Stimulated activated CD4-positive, alpha-beta T cell treated with anti-CD3 and anti-CD28 coated beads, TNF-alpha, amount 100 ng/mL, for 24 hours (primary cell): ENCODE measurements at regions not wholly inside any gene's neighbourhood (a gene's known extent, or its start where the extent isn't known, plus 50 kb on each side); places are given as distances from the start of the nearest gene placed in this dataset.
"Not testable (repeated sequence)": the region's sequence is repeated elsewhere in the genome, so short reads cannot be mapped to it uniquely, and the experiment has no call there.

ENCODE experiments used
- DNase-seq, 3 experiments: peaks; one replicate each; pipeline ENCODE4 v3.0.0-alpha.2; 2020; ENCODE audit warnings: low read depth in 3 of 3

DNA sequence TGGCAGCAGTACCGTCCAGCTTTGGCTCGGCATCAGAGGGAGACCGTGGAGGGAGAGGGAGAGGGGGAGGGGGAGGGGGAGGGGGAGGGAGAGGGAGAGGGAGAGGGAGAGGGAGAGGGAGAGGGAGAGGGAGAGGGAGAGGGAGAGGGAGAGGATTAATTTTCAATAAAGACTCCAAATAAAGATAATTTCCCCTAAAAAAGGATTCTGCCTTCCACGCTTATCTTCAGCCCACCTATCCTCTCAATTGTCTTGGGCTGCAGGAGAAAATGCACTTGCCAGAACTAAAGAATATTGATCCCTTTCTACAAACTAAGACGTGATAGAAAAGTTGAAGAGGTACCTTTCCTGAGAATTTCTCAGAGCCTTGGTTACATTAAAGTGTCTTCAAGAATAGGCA, 206.9 kb upstream of the CBLB start:
- not testable (repeated sequence) for DNase-seq

DNA sequence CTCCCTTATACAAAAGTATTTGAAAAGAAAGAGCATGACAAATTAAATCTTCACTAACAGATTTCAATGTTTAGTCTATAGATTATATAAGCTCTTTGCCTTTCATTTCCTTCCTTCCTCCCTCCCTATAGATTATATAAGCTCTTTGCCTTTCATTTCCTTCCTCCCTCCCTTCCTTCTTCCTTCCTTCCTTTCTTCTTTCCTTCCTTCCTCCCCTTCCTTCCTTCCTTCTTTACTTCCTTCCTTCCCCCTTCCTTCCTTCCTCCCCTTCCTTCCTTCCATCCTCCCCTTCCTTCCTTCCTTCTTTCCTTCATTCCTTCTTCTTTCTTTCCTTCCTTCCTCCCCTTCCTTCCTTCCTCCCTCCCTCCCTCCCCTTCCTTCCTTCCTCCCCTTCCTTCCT, 209.8 kb upstream of the CBLB start:
- no peak for DNase-seq

DNA sequence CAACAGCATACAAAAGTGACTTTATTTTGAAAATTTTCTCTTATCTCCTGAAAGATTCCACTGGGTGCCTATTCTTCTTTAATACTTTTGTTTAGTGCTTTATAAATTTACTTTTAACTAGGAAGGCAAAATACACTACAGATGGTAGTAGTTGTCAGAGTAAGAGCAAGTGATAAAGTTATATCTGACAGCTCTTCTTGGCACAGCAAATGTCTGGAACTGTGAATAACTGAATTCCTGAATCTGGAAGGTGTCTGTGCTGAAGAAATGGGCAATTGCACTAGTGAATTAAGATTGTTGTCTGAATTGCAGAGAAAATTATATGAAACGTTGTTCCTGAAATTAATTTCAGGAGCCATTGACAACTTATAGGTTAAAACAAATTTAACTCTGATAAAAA, 213.8 kb upstream of the CBLB start:
- no peak for DNase-seq

DNA sequence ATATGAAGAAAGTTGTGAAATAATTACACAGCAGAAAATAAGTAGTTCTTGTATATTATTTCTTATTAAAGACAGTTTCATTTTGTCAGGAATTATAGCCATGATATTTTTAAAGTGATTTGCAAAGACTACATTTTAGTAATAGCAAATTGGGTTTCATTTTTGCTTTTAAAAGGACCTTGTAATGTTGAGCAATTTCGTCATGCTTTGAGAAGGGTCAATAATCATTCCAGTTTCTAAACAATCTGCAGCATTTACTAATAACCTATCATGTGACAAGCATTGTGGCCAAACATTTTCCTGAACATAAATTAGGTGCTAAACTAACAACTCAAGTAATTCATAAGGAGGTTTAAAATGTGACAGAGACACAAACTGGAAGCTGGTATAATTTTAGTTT, 214.4 kb upstream of the CBLB start:
- no peak for DNase-seq

DNA sequence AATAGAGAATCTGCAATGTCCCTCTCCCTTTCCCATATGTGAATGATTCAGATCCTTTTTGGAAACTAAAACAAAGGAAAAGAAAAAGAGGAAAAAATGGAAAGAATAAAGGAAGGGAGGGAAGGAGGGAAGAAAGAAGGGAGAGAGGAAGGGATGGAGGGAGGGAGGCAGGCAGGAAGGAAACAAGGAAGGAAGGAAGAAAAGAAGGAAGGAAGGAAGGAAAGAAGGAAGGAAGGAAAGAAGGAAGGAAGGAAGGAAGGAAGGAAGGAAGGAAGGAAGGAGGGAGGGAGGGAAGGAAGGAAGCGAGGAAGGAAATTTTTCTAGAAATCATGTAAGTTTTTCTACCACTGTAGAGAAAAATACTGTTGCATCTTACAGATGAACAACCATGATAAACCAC, 215.0 kb upstream of the CBLB start:
- DNase-seq: no peak

DNA sequence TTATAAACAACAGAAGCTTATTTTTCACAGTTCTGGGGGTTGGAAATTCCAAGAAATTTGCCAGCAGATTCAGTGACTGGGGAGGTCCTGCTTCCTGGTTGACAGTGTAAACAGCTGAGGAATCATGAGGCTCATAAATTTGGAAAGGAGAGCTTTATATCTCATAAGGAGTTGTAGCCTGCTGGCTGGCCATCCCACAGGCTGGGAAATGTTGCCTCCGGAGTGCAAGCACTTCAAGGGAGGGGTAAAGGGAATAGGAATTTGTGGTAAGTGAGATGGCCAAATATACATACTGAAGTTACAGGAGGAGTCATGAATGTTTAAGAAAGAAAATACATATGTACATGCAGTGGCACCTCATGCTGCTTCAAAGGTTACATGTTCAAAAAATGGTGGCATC, 217.2 kb upstream of the CBLB start:
- DNase-seq: no peak

DNA sequence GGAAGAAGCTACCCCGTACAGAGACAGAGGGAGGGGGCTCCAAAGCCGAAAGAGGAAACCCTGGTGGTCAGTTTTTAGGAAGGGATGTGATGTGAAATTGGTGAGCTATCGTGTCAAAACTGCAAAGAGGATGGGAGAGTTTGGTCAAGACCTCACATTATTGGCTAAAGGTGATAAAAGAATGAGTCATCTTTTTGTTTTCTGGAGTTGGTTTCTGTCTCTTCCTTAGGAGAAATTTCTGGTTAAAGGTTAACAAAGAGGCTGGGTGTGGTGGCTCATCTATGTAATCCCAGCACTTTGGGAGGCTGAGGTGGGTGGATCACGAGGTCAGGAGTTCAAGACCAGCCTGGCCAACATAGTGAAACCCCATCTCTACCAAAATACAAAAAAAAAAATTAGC, 217.8 kb upstream of the CBLB start:
- DNase-seq: no peak

DNA sequence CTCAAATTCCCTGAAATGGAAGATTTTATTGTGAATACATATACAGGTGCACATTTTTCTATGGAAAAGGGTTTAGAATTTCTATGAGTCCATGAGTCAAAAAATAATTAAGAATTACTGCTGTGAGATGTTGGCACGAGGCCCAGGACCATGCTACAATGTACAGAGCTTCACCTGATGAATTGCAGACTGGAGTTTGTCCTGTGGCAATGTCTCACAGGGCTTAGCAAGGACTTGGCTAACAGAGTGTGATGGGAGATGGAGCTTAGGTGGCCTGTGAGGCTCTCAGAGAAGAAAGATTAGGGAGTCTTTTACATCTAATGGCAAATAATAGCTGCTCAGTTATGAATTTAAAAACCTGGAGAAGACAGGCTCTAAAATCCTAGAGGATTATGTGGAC, 219.5 kb upstream of the CBLB start:
- no peak for DNase-seq

DNA sequence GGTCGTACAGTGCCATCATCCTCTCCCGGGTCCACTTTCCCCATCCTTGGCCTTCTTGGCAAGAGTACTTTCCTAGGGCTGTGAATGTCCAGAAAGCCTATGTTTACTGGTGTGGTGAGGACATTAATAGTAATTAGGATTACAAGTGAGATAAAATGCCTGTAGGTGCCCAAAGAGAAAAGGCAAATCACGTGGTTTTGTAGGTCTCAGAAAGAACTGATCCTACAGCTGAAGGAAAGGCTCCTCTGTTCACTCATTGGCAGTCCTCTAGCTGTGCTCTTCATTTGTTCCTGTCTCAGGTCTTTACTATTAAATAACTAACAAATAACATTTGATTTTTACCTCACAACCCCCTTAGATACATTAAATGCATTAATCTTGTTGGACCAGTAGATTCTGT, 220.1 kb upstream of the CBLB start:
- DNase-seq: no peak

DNA sequence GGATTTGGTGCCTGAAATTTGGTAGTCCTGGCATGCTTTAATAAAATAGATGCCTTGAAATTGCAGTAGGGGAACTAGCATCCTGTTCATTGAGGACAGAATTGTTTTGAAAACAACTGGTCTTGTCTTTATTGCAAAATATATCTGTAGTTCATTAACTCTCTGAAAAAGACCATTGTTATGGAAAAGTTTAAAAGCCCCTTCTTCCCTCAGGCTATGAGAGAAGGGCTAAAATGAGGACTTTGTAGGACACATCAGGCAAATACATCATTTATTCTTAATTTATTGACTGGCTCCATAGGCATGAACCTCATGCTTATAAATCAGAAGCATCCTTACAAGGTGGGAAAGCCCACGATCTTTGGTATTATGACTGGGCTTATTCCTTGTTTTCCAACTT, 221.0 kb upstream of the CBLB start:
- no peak for DNase-seq

DNA sequence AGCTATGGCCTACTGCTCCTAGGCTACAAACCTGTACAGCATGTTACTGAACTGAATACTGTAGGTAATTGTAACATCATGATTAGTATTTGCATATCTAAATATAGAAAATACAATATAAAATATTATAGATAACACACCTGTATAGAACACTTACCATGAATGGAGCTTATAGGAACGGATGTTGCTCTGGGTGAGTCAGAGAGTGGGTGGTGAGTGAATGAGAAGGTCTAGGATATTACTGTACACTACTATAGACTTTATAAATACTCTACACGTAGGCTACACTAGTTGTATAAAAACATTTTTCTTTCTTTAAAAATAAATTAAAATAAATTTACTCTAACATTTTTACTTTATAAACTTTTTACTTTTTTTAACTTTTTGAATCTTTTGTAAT, 224.0 kb upstream of the CBLB start:
- DNase-seq: no peak

DNA sequence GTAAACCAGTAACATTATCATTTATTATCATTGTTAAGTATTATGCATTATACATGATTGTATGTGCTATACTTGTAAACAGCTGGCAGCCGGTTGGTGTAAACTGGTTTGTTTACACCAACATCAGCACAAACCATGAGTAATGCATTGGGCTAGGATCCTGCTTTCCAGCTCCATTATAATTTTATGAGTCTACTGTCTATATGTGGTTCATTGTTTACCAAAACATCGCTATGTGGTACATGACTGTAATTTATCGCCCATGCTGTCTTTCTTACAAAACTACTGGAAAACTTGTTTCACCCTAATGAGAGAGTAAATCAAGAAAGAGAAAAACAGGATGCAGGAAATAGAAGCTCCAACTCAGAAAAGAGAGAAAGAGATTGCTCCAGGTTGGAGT, 224.8 kb upstream of the CBLB start:
- DNase-seq: no peak

DNA sequence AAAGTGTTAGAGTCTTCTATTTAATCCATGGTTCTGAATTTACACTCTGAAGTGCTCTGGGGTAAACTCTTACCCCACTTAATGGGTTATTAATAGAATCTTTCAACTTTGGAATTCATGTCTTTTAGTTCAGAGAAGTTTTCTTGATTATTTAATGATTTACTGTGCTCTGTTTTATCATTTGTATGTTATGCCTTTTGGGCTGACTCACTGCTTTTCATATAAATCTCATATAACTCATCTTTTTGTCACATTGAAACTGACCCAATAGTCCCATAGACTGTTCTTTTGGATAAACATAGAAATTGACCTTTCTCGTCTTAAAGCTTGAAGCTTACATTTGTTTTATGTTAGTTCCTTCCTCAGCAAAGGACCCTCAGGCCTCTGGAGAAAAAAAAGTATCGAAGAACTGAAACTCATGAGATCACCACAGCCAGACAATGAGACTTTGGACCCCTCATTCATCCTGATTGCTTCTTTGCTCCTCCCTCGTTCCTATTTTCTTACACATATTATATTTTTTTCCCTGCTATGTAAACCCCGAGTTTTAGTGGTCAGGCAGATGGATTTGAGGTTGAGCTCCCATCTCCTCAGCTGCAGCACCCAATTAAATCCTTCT, 229.1 kb upstream of the CBLB start:
- no peak for DNase-seq

DNA sequence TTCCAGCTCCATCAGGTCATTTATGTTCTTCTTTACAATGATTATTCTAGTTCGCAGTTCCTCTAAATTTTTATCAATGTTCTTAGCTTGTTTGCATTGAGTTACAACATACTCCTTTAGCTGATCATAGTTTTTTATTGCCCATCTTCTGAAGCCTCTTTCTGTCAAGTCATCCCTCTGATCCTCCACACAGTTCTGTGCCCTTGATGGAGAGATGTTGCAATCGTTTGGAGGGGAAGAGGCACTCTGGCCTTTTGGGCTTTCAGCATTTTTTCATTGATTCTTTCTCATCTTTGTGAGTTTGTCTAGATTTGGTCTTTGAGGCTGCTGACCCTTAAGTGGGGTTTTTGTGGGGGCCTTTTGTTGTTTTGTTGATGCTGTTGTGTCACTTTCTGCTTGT, 234.6 kb upstream of the CBLB start:
- DNase-seq: no peak

DNA sequence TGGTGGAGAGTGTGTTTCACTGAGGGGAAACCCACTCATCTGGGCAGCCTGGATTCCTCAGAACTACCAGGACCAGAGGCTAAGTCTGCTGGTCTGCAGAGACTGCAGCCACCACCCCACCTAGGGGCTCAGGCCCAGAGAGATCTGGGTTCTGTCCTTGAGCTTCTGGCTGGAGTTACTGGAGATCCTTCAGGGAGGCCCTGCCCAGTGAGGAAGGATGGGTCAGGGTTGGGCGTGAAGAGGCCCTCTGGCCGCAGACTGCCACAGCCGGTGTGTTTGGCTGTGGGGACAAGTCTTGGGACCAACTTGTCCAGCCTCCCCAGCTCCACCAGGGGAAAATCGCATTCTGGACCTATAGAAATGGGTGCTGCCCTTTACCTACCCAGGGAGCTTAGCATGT, 235.3 kb upstream of the CBLB start:
- no peak for DNase-seq

DNA sequence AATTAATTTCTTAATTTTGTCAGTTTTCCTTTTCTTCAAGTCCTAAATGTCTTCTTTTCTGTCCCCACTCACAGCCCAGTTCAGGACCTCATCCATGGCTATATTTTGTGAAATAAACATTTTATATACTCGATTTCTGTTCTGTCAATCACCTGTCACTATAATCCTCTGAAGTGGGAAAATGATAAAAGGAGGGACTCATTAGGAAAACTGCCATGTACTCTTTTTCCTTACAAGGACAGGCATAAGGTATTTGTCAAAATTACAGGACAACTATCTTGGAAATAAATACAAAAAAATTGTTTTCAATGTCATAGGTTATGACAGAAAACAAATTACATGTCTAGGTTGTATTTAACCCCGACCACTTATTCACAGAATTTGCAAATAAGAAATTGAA, 240.1 kb upstream of the CBLB start:
- no peak for DNase-seq

DNA sequence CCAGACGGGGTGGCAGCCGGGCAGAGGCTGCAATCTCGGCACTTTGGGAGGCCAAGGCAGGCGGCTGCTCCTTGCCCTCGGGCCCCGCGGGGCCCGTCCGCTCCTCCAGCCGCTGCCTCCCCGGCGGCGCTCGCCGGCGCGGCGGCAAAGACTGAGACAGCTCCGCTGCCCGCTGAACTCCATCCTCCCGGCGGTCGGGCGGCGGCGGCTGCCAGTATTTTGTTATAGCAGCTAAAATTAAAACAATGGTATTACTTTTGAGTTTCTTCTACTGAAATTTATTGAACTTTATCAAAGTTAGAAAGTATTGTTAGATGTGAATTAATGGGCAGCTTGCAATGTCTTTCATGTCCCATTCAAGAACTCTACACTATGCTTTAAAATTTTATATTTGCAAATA, 243.7 kb upstream of the CBLB start:
- not testable (repeated sequence) for DNase-seq

DNA sequence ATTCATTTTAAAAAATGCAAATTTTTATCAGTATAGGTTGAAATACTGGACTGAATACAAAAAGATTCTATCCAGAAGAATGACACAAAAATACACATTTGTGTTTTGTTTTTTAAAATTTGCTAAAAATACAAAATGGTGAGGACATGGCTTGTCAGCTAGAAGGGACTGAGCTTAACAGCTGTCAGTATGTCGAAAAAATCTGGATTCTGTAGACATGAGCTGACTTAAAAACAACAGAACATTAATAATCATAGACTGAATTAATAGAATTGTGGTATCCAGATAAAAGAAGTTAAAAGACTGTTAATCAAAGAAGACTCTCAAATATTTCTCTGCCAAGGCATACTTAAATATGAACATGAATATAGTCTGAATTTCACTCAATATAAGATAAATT, 244.9 kb upstream of the CBLB start:
- no peak for DNase-seq

DNA sequence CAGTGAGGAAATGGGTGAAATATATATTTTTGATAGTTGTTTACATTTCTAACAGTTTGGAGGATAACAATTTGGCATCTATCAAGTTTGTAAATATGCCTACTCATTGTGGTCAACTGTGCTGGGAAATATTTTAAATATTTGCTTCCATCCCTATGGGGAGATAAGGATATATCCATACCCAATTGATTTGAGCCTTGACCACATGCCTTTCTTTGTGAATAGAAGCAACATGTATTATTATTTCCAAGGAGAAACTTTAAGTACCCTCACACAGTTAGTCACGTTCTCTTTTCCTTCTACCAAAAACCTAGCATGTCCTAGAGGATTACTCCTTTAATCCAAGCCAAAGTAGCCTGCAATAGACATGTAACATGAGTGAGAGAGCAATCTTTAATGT, 245.4 kb upstream of the CBLB start:
- no peak for DNase-seq

DNA sequence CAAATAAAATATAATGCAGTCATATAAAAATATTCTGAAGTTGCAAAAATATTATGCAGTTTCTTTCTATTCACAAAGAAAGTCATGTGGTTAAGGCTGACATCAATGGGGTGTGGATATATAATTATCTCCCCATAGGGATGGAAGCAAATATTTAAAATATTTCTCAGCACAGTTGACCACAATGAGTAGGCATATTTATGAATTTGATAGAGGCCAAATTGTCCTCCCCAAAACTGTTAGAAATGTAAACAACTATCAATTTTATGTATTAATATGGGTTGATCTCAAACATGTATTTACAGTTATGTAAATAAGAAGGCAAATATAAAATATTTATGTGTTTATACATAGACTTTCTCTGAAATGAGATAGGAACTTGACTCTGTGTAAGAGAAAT, 246.0 kb upstream of the CBLB start:
- DNase-seq: no peak

DNA sequence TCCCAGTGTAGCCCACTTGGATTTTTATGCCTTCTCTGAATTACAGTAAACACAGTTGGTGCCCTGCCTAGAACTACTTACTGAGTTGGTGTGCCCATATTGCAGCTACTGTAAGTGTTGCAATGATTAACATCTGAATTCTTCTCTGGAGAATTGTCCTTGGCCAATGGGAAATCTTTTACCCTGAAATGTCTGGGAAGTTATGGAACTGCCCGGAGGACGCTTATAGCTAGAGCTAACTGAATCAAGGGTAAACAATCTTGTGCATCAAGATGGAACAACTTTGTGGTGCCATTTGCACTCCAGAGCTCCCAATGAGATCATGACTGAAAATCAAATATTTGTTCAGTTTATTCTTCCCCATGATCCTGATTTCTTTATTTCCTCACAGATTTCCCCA, 246.7 kb upstream of the CBLB start:
- DNase-seq: no peak

DNA sequence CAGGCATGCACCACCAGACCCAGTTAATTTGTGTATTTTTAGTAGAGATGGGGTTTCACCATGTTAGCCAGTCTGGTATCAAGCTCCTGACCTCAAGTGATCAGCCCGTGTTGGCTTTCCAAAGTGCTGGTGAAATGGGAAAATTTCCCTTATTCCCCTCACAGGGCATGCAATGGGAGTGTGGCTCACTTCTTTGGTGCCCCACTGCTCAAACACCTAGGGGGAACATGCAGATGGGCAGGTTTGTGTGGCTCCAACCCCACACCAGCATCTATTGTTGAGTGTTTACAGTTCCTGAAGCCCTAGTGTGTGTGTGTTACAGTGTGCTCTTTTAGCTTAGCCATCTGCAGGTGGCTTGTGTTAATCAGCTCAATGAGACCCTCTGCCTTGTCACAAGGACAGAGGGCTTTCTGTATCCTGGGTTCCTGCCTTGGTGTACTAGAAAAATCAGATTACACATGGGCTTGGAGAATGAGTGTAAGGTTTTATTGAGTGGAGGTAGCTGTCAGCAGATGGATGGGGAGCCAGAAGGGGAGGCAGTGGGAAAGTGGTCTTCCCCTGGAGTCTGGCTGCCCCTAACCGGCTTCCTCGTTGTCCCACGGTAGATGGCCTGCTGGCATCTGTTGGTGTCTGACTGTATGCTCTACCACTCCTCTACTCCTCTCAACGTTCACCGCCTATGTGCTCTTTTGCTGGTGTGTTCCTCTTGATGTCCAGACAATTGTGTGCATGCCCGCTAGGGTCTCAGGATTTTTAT, 248.1 kb upstream of the CBLB start:
- no peak for DNase-seq

DNA sequence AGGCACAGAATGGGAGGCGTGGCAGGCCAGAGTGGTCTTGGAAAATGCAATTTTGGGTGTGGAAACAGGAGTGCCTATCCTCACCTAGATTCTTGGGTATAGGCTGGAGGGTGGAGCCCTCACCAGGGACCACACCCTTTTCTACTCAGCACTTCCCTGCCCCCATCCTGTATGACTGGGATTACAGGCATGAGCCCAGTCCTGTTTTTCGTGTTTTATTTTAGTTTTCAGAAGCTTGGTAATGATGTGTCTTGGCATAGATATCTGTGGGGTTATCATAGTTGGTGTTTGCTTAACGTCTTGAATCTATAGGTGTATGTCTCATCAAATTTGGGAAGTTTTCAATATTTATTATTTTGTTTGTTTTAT, 248.7 kb upstream of the CBLB start:
- DNase-seq: no peak

DNA sequence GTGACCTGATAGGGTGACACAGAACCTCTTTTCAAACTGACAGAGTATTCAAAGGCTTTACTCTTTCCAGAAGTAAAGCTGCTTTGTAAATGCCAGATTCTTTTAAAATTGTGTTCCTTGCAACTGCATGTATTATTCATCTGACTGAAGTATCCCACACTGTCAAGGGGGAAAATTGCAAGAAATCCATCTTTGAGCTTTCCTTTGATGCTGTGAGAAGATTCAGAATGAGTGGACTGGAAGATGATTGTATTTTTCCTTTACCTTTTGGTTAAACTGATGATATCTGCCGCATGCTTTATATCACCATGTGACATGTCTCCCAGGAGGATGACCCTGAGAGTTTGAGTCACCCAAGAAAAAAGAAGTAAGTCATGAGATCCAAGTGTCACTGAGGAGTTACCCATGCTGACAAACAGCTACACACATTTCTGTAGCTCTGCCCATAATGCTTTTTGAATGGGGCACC, 250.8 kb upstream of the CBLB start:
- peak in 2 of 3 experiments; percentile 2 to 8 for DNase-seq
